ENCODE measurements at regions not wholly inside any gene's neighbourhood (a gene's known extent, or its start where the extent isn't known, plus 50 kb on each side); places are given as distances from the start of the nearest gene placed in this dataset.

- no peaks in the 10 kb centered on the region for H3K9me3 Mint-ChIP-seq
- H3K27me3 Mint-ChIP-seq, result peaks cover 31% of the 10 kb centered on the region
- no peak overlapping the region for H3K4me3 Mint-ChIP-seq
- no peaks in the 10 kb centered on the region for H3K36me3 Mint-ChIP-seq (ENCODE audit: low read depth)
- H3K27ac Mint-ChIP-seq, result no peak overlapping the region
- peaks cover 14% of the 10 kb centered on the region for H3K4me1 Mint-ChIP-seq
- ChIA-PET CTCF (no interaction called here), POLR2A (no interaction called here)
- no peak for DNase-seq
These were observed 103.6 kb upstream of the SVIL start for GRCh38 chr10:29738341-29738740.

GRCh38 chr10:29737074-29737593 lies 102.4 kb upstream of the SVIL start:
- Mint-ChIP-seq H3K36me3 (ENCODE audit: low read depth) (no peaks in the 10 kb centered on the region), H3K4me3 (peak overlapping the region; percentile 72), H3K4me1 (peaks cover 15% of the 10 kb centered on the region), H3K9me3 (no peaks in the 10 kb centered on the region), H3K27me3 (peaks cover 30% of the 10 kb centered on the region), H3K27ac (no peak overlapping the region)
- no peak for DNase-seq
- ChIA-PET CTCF (interaction anchor here (0.9 to 1.9 kb wide), 3 partner anchors 13 to 233 kb away, joined by 3 to 7 read pairs (median 3); no protein-coding TSS in a partner anchor), POLR2A (no interaction called here)

GRCh38 chr10:29736366-29737073 lies 101.7 kb upstream of the SVIL start:
- peaks cover 28% of the 10 kb centered on the region for H3K27me3 Mint-ChIP-seq
- POLR2A ChIA-PET, result interaction anchor here (1.0 to 3.2 kb wide), 2 partner anchors 23 to 55 kb away, joined by 3 to 18 read pairs; no protein-coding TSS in a partner anchor
- H3K36me3 Mint-ChIP-seq (ENCODE audit: low read depth), result no peaks in the 10 kb centered on the region
- no peak for DNase-seq
- H3K9me3 Mint-ChIP-seq, result no peaks in the 10 kb centered on the region
- H3K27ac Mint-ChIP-seq, result no peak overlapping the region
- CTCF ChIA-PET, result interaction anchor here (0.7 to 2.4 kb wide), 12 partner anchors 13 to 233 kb away, joined by 3 to 8 read pairs (median 4); no protein-coding TSS in a partner anchor
- H3K4me1 Mint-ChIP-seq, result peaks cover 15% of the 10 kb centered on the region
- peak overlapping the region; percentile 73 for H3K4me3 Mint-ChIP-seq

GRCh38 chr10:29735628-29736365 lies 101.0 kb upstream of the SVIL start:
- Mint-ChIP-seq H3K4me3 (peak overlapping the region; percentile 73), H3K4me1 (peaks cover 15% of the 10 kb centered on the region), H3K27ac (peak overlapping the region; percentile 59), H3K27me3 (peaks cover 27% of the 10 kb centered on the region), H3K36me3 (ENCODE audit: low read depth) (no peaks in the 10 kb centered on the region), H3K9me3 (no peaks in the 10 kb centered on the region)
- CTCF ChIA-PET, result interaction anchor here (0.7 to 2.4 kb wide), 12 partner anchors 10 to 232 kb away, joined by 3 to 8 read pairs (median 4); no protein-coding TSS in a partner anchor
- DNase-seq, result peak; percentile 86
- POLR2A ChIA-PET, result interaction anchor here (1.0 to 3.2 kb wide), 2 partner anchors 24 to 54 kb away, joined by 3 to 18 read pairs; no protein-coding TSS in a partner anchor

- no peaks in the 10 kb centered on the region for H3K9me3 Mint-ChIP-seq
- DNase-seq, result peak; percentile 60
- CTCF ChIA-PET, result interaction anchor here (1.0 to 2.4 kb wide), 9 partner anchors 8 to 218 kb away, joined by 3 to 8 read pairs (median 4); no protein-coding TSS in a partner anchor
- H3K4me3 Mint-ChIP-seq, result peak overlapping the region; percentile 77
- H3K36me3 Mint-ChIP-seq (ENCODE audit: low read depth), result no peaks in the 10 kb centered on the region
- POLR2A ChIA-PET, result interaction anchor here (0.8 to 3.2 kb wide), 4 partner anchors 14 to 88 kb away, joined by 3 to 18 read pairs (median 4); no protein-coding TSS in a partner anchor
- peaks cover 24% of the 10 kb centered on the region for H3K27me3 Mint-ChIP-seq
- H3K27ac Mint-ChIP-seq, result peak overlapping the region; percentile 30
- H3K4me1 Mint-ChIP-seq, result peaks cover 15% of the 10 kb centered on the region
These were observed 100.3 kb upstream of the SVIL start for GRCh38 chr10:29734962-29735627.

GRCh38 chr10:29734640-29734961 lies 99.8 kb upstream of the SVIL start:
- ChIA-PET POLR2A (interaction anchor here (0.8 to 3.2 kb wide), 4 partner anchors 13 to 87 kb away, joined by 3 to 18 read pairs (median 4); no protein-coding TSS in a partner anchor), CTCF (interaction anchor here (1.0 to 2.4 kb wide), 8 partner anchors 8 to 217 kb away, joined by 3 to 8 read pairs (median 4); no protein-coding TSS in a partner anchor)
- Mint-ChIP-seq H3K9me3 (no peaks in the 10 kb centered on the region), H3K36me3 (ENCODE audit: low read depth) (no peaks in the 10 kb centered on the region), H3K4me3 (peak overlapping the region; percentile 77), H3K4me1 (peaks cover 15% of the 10 kb centered on the region), H3K27me3 (peaks cover 24% of the 10 kb centered on the region), H3K27ac (peak overlapping the region; percentile 30)
- no peak for DNase-seq

GRCh38 chr10:29733323-29733722 lies 98.6 kb upstream of the SVIL start:
- Mint-ChIP-seq H3K9me3 (no peaks in the 10 kb centered on the region), H3K4me1 (peaks cover 15% of the 10 kb centered on the region), H3K4me3 (no peak overlapping the region), H3K27ac (no peak overlapping the region), H3K36me3 (ENCODE audit: low read depth) (peaks cover 4% of the 10 kb centered on the region), H3K27me3 (peaks cover 13% of the 10 kb centered on the region)
- CTCF ChIA-PET, result interaction anchor here (1.3 to 1.5 kb wide), 3 partner anchors 11 to 42 kb away, joined by 3 to 4 read pairs (median 4); no protein-coding TSS in a partner anchor
- POLR2A ChIA-PET, result no interaction called here
- no peak for DNase-seq

- H3K4me3 Mint-ChIP-seq, result no peak overlapping the region
- no peak overlapping the region for H3K27ac Mint-ChIP-seq
- peaks cover 13% of the 10 kb centered on the region for H3K27me3 Mint-ChIP-seq
- no peaks in the 10 kb centered on the region for H3K9me3 Mint-ChIP-seq
- peaks cover 4% of the 10 kb centered on the region for H3K36me3 Mint-ChIP-seq (ENCODE audit: low read depth)
- CTCF ChIA-PET, result interaction anchor here (1.3 to 1.5 kb wide), 3 partner anchors 11 to 42 kb away, joined by 3 to 4 read pairs (median 4); no protein-coding TSS in a partner anchor
- H3K4me1 Mint-ChIP-seq, result peaks cover 15% of the 10 kb centered on the region
- POLR2A ChIA-PET, result no interaction called here
- no peak for DNase-seq
These were observed 98.1 kb upstream of the SVIL start for GRCh38 chr10:29732918-29733317.

GRCh38 chr10:29731760-29732159 lies 97.0 kb upstream of the SVIL start:
- H3K36me3 Mint-ChIP-seq (ENCODE audit: low read depth), result peaks cover 4% of the 10 kb centered on the region
- ChIA-PET POLR2A (no interaction called here), CTCF (no interaction called here)
- DNase-seq, result no peak
- H3K27me3 Mint-ChIP-seq, result peaks cover 3% of the 10 kb centered on the region
- no peak overlapping the region for H3K4me3 Mint-ChIP-seq
- no peak overlapping the region for H3K27ac Mint-ChIP-seq
- H3K9me3 Mint-ChIP-seq, result no peaks in the 10 kb centered on the region
- H3K4me1 Mint-ChIP-seq, result peaks cover 12% of the 10 kb centered on the region

- Mint-ChIP-seq H3K4me3 (no peak overlapping the region), H3K27ac (no peak overlapping the region), H3K27me3 (peaks cover 3% of the 10 kb centered on the region), H3K4me1 (peaks cover 12% of the 10 kb centered on the region), H3K36me3 (ENCODE audit: low read depth) (peaks cover 4% of the 10 kb centered on the region), H3K9me3 (no peaks in the 10 kb centered on the region)
- ChIA-PET POLR2A (no interaction called here), CTCF (no interaction called here)
- no peak for DNase-seq
These were observed 96.2 kb upstream of the SVIL start for GRCh38 chr10:29730969-29731368.

- no peaks in the 10 kb centered on the region for H3K9me3 Mint-ChIP-seq
- no peak for DNase-seq
- H3K27me3 Mint-ChIP-seq, result peaks cover 3% of the 10 kb centered on the region
- H3K27ac Mint-ChIP-seq, result no peak overlapping the region
- CTCF ChIA-PET, result no interaction called here
- H3K4me1 Mint-ChIP-seq, result peaks cover 12% of the 10 kb centered on the region
- H3K36me3 Mint-ChIP-seq (ENCODE audit: low read depth), result peaks cover 4% of the 10 kb centered on the region
- POLR2A ChIA-PET, result no interaction called here
- H3K4me3 Mint-ChIP-seq, result no peak overlapping the region
These were observed 95.7 kb upstream of the SVIL start for GRCh38 chr10:29730458-29730857.

GRCh38 chr10:29728541-29729049 lies 93.8 kb upstream of the SVIL start:
- no peak overlapping the region for H3K27ac Mint-ChIP-seq
- peaks cover 9% of the 10 kb centered on the region for H3K4me1 Mint-ChIP-seq
- POLR2A ChIA-PET, result no interaction called here
- no peaks in the 10 kb centered on the region for H3K9me3 Mint-ChIP-seq
- peaks cover 4% of the 10 kb centered on the region for H3K36me3 Mint-ChIP-seq (ENCODE audit: low read depth)
- H3K4me3 Mint-ChIP-seq, result no peak overlapping the region
- DNase-seq, result no peak
- CTCF ChIA-PET, result no interaction called here
- no peaks in the 10 kb centered on the region for H3K27me3 Mint-ChIP-seq

All from activated CD4-positive, alpha-beta memory T cell treated with anti-CD3 and anti-CD28 coated beads, Interleukin-2, amount 10 ng/mL, durations not matched to agents 7 days and 5 days (primary cell).